ENCODE measurements at regions not wholly inside any gene's neighbourhood (a gene's known extent, or its start where the extent isn't known, plus 50 kb on each side); places are given as distances from the start of the nearest gene placed in this dataset.

GRCh38 chr2:150974234-150974633, 287.4 kb downstream of the RBM43 start:
- TF ChIP-seq ZNF391 (tag by site-specific recombination; IDR thresholded peaks at IDR 0.05; ENCODE audit: borderline replicate concordance, low read depth) (no peak), PRDM10 (tag by site-specific recombination; IDR thresholded peaks at IDR 0.05) (no peak), ZNF521 (tag by site-specific recombination; IDR thresholded peaks at IDR 0.05) (no peak), SP2 (tag by site-specific recombination; IDR thresholded peaks at IDR 0.05) (no peak), TCF7L2 (IDR thresholded peaks at IDR 0.05; ENCODE audit: borderline replicate concordance, low read depth, low read length) (no peak)
- TF ChIP-seq, protein P1, sequence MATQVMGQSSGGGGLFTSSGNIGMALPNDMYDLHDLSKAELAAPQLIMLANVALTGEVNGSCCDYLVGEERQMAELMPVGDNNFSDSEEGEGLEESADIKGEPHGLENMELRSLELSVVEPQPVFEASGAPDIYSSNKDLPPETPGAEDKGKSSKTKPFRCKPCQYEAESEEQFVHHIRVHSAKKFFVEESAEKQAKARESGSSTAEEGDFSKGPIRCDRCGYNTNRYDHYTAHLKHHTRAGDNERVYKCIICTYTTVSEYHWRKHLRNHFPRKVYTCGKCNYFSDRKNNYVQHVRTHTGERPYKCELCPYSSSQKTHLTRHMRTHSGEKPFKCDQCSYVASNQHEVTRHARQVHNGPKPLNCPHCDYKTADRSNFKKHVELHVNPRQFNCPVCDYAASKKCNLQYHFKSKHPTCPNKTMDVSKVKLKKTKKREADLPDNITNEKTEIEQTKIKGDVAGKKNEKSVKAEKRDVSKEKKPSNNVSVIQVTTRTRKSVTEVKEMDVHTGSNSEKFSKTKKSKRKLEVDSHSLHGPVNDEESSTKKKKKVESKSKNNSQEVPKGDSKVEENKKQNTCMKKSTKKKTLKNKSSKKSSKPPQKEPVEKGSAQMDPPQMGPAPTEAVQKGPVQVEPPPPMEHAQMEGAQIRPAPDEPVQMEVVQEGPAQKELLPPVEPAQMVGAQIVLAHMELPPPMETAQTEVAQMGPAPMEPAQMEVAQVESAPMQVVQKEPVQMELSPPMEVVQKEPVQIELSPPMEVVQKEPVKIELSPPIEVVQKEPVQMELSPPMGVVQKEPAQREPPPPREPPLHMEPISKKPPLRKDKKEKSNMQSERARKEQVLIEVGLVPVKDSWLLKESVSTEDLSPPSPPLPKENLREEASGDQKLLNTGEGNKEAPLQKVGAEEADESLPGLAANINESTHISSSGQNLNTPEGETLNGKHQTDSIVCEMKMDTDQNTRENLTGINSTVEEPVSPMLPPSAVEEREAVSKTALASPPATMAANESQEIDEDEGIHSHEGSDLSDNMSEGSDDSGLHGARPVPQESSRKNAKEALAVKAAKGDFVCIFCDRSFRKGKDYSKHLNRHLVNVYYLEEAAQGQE (tag by site-specific recombination; IDR thresholded peaks at IDR 0.05) = no peak
- TF ChIP-seq, protein P2, sequence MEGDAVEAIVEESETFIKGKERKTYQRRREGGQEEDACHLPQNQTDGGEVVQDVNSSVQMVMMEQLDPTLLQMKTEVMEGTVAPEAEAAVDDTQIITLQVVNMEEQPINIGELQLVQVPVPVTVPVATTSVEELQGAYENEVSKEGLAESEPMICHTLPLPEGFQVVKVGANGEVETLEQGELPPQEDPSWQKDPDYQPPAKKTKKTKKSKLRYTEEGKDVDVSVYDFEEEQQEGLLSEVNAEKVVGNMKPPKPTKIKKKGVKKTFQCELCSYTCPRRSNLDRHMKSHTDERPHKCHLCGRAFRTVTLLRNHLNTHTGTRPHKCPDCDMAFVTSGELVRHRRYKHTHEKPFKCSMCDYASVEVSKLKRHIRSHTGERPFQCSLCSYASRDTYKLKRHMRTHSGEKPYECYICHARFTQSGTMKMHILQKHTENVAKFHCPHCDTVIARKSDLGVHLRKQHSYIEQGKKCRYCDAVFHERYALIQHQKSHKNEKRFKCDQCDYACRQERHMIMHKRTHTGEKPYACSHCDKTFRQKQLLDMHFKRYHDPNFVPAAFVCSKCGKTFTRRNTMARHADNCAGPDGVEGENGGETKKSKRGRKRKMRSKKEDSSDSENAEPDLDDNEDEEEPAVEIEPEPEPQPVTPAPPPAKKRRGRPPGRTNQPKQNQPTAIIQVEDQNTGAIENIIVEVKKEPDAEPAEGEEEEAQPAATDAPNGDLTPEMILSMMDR (tag by site-specific recombination; IDR thresholded peaks at IDR 0.05) = no peak

All from HEK293 (cell line).